ENCODE measurements at regions not wholly inside any gene's neighbourhood (a gene's known extent, or its start where the extent isn't known, plus 50 kb on each side); places are given as distances from the start of the nearest gene placed in this dataset.
"Not testable (repeated sequence)": the region's sequence is repeated elsewhere in the genome, so short reads cannot be mapped to it uniquely, and the experiment has no call there.

DNA sequence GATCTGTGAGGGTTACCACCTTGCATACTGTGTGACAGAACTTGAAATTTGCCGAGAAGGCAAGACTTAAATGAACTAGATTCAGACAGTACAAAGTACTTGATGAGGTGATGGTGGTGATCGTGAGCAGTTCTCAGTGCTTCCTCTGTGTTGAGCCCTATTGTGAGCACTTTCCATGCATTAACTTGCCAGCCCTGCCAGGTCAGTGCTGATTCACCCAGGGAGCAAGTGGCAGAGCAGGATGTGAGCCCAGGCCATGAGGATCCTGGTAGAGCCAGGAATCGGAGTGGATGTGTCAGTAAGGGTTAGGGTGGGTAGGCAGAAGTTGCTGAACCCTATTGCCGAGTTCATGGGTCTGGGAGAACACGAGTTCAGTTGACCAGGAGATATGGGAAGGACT lies 4545.7 kb upstream of the TPTE start:
- not testable (repeated sequence) for DNase-seq (ENCODE audit: low read depth, low spot score)

DNA sequence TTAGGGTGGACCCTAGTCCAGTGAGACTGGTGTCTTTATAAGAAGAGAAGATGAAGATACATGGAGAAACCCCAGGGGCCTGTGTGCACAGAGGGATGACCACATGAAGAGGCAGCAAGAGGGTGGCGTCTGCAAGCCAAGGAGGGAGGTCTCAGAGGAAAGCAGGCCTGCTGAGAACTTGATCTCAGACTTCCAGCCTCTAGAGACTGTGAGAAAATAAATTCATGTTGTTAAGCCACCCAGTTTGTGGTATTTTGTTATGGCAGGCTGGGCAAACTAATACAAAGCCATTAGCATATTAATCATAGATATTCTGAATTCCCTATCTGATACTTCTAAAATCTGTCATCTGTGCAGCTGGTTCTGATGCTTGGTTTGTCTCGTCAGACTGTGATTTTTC lies 4523.8 kb upstream of the TPTE start:
- DNase-seq (ENCODE audit: low read depth, low spot score) = not testable (repeated sequence)

DNA sequence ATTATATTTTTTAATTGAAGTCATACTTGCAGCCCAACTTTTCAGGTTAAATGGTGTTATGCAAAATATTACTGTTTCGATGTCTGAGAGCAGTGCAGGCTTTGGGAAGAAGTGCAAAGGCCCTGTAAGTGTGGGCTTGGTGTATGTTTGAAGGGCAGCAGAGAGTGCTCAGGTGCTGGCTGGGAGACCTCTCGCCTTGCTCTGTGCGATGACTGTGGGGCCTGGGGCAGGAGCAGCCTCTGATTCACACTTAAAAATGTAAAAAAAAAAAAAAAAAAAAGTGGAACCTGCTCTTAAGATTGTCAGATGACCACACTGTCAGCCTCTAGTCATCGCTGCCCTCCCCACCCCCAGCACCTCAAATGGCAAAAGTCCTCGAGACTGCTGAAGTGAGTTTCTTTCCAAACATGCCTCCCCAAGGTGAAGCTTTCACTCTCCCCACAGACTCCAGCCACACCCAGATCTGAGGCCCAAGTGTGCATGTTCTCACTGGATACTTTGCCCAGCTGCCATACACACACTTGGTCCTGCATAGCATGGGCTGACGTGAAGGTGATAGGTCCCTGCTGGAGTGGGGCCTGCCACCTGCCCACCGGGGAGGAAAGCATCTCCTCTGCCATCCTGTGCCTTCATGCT lies 4505.8 kb upstream of the TPTE start:
- DNase-seq (ENCODE audit: low read depth, low spot score) = not testable (repeated sequence)

DNA sequence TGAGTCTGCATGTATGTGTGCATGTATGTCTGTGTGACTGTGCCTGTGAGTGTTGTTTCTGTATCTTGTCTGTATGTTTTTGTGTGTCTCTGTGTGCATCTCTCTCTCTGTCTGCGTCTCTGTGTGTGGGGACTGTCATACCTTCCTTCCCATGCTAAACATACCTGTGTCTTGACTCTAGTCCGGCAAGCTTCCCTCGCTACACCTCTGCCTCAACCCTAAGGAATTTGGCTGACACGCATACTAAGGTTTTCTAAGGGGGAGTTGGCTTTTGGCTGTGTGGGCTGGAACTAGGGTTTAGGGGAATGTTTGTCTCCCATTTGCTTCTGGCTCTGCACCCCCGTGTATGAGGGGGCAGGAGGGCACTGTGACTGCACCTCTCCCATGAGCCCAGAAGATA lies 4500.9 kb upstream of the TPTE start:
- not testable (repeated sequence) for DNase-seq (ENCODE audit: low read depth, low spot score)

DNA sequence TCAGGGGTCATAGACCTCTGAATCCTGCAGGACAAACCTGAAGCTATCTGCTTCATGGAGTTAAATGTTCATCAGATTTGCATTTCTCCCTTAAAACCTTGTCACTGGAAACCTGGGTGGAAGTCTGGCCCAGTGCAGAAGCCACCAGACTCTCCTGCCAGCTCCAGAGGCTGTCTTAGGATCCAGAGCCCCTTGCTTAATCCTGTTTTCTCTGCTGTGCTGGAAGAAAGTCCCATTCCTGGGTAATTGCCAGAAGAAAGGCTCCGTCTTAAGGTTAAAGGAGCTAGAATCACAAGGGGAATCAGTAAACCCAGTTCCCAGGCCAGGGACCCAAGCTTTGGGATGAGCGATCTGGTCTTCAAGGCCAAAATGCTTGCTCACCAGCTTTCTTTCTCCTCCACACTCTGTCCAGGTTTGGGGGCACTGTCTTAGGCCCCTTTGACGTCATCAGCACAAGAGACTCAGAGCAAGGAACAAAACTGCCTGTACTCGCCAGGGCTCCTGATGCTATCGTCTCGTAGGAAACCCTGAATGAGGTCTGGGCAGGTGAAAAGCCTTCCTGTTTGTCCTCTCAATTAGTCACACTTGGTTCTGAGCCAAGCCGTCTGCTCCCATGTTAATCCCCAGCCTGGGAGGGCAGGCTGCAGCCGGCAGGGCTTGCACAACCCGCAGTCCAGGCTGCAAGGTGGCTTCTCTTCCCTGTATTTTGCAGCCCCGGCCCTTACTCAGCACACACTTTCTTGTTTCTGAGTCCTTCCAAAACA lies 4500.2 kb upstream of the TPTE start:
- not testable (repeated sequence) for DNase-seq (ENCODE audit: low read depth, low spot score)

DNA sequence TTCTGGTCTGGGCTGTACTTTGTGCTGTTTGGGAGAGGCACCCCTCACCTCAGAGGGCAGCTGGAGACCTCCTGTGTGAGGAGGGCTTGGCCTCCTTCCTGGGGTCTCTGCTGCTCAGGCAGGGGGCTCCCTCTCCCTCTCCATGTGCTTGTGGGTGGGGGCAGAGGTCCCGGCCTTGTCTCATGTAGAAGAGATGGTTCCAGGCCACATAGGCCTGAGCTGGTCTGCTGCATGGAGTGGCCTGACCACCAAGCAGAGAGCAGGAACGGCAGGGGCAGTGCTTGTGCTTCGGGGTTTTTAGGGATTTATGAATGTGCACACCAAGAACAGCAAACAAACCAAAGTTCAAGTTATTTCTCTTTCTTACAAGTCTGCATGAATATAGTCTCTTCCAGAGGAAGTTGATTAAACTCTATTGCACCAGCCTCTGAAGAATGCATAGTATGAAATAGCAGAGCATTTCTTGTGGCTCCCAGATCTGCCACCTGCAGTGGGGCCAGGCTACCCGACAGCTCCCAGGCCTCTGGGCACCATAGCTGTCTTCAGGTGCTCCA lies 4499.6 kb upstream of the TPTE start:
- not testable (repeated sequence) for DNase-seq (ENCODE audit: low read depth, low spot score)

DNA sequence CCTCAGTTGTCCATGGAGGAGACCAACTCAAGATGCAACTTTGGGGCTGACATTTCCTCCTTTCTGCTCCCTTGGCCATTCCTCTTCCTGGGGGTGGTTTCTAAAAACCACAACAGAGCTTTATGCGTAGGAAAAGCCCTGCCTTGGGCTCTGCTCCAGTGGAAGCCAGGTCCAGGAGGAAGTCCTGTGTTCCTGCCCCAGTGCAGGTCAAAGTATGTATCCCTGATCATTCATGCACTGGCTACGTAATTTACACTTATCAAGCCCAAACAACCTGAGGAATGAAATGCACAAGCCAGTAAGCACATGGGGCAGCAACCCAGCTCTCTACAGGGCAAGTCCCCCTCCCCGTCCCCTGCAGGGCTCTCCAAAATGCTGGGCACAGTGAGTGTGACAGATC lies 4498.1 kb upstream of the TPTE start:
- DNase-seq (ENCODE audit: low read depth, low spot score) = not testable (repeated sequence)

DNA sequence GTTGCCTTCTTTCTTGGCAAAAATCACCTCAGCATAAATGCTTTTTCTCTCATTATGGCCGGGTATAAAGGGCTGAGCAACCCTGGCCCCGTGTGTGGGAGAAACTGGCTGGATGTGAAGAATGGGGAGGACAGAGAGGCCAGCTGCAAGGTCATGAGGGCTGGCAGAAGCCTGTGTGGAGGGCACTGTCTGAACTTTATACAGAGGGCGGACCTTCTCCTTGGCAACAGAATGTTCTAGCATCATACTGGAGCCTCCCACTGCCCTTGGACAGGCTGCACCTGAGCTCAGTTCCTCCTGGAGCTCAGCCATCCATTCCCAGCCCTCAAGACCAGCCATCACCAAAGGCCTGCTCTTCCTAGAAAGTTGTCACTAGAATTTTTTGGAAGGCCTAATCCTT lies 4496.2 kb upstream of the TPTE start:
- DNase-seq (ENCODE audit: low read depth, low spot score) = not testable (repeated sequence)

DNA sequence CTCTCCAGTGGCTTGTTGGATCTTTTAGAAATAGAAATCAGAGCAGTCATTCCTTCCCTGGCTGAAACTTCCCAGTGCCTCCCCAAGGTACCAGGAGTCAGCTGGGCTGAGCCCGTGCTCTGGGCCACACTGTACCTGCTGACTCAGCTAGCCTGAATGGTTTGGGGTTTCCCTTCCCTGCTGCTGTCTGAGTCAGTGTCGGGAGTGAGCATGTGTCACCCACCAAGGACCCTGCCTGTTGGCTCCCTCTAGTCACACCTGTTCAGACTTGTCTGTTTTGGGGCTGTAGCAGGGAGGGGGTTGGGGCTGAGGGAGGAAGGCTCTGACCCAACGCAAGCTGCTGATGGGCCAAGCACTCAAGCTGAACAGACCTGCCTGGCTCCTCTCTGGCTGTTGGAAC lies 4493.9 kb upstream of the TPTE start:
- DNase-seq (ENCODE audit: low read depth, low spot score) = not testable (repeated sequence)

DNA sequence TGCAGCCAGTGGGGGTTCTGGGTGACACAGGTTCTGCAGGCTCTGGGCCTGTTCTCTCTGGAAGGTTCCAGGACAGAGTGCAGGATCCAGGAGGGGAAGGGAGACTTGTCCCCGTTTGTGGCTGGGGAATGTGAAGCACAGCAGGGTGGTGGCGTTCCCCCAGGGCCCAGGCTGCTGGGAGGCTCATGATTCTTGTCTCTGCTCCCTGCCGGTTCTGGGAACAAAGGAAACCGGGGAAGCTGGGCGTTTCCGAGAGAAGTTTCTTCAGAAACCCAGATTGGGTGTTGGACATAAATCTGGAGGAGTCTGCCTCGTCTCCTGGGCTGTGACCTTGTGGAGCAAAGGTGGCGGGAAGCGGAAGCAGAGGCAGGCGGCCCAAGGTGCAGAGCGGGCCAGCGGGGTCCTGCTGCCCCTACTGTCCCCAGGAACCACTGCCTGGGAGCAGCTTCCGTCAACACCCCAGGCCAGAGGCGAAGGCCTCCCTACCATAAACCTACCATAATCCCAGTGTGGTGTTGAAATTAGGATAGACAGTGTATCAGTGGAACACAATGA lies 4487.2 kb upstream of the TPTE start:
- not testable (repeated sequence) for DNase-seq (ENCODE audit: low read depth, low spot score)

DNA sequence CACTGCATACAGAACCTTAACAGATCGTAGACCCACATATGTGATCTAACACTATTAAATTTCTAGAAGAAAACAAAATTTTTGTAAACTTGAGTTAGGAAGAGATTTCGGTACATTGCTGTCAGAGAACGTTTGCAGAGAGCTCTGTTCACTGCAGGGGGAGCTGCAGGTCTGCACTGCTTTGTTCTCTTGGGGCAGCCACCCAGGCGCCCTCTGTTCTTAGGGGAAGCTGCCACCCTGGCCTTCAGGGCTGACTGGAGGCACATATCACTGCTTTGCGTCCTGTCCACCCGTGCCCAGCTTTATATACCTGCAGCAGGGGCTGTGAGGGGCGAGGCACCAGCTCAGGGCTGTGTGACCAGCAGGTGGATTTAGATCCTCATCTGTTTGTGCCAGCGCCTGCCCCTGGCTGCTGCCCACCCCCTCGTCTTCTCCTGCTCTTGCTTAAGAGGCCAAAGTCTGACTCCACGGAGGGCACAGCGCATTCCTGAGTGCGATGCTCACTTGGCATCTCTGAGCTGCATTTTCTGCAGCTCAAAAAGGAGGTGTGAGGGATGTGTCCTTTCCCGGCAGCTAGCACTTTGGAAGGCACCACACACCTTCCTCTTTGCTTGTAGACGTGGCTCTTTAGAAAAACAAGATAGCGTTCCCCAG lies 4486.4 kb upstream of the TPTE start:
- not testable (repeated sequence) for DNase-seq (ENCODE audit: low read depth, low spot score)

DNA sequence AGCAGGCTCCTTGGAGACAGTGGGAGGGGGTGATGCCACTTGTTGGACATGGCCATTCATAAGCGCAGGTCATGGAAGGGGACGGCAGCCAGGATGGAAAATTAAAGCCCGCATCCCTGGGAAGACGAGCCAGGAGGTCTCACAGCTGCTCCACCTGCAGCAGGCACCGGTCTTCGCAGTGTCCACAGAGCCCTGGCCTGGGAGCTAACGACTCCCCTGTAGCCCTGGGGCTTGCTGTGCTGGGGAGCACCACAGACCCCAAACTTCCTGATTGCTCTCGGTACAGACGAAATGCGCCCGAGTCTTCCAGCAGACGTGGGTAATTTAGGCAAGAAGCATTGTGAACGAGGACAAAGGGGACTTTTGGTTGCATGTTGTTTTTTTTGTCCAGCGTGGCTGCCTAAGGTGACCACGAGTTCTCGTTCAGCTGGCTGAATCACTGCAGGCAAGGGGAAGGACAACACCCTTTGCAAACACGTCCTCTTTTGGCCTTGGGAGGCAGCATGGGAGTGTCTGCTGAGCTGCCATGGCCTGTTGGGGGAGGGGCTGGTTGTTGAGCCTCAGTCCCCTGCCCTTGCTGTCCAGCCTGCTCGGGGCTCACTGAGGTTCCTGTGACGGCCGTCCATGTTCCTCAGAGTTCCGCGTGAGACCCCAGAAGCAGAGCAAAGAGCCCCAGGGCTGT lies 4485.8 kb upstream of the TPTE start:
- DNase-seq (ENCODE audit: low read depth, low spot score) = not testable (repeated sequence)

DNA sequence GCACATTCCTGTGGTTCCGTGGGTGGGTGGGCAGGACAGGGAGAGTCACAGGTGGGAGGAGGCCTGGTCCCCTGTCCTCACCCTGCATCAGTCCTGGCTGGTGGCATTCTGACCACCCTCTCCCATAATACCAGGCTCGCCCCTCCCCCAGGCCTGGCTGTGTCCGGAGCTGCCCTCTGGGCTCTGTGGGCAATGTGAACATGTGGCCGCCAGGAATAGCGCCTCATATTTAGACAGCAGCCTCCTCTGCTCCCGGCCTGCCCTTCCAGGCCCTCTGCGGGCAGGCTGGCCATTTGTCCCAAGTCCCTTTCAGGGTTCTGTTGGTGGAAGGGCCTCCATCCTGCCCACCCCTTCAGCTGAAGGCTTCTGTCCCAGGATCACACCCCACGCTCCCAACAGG lies 4482.2 kb upstream of the TPTE start:
- DNase-seq (ENCODE audit: low read depth, low spot score) = not testable (repeated sequence)

DNA sequence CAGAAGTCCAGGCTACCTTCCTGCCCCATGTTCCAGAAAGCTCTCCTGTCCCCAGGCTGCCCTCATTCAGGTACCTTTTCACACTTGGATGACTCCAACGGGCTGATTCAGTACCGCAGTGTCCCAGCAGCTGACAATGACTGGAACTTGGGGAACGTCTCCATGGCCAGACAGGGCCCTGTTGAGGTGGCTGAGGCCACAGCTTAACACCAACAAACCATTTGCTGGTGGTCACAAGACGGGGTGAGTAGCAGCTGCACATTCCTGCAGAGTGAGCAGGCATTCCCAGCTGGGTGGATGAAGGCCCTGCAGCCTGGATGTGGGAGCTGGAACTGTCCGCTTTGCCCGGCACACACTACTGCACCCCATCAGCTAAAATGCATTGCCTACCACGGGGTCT lies 4481.3 kb upstream of the TPTE start:
- not testable (repeated sequence) for DNase-seq (ENCODE audit: low read depth, low spot score)

DNA sequence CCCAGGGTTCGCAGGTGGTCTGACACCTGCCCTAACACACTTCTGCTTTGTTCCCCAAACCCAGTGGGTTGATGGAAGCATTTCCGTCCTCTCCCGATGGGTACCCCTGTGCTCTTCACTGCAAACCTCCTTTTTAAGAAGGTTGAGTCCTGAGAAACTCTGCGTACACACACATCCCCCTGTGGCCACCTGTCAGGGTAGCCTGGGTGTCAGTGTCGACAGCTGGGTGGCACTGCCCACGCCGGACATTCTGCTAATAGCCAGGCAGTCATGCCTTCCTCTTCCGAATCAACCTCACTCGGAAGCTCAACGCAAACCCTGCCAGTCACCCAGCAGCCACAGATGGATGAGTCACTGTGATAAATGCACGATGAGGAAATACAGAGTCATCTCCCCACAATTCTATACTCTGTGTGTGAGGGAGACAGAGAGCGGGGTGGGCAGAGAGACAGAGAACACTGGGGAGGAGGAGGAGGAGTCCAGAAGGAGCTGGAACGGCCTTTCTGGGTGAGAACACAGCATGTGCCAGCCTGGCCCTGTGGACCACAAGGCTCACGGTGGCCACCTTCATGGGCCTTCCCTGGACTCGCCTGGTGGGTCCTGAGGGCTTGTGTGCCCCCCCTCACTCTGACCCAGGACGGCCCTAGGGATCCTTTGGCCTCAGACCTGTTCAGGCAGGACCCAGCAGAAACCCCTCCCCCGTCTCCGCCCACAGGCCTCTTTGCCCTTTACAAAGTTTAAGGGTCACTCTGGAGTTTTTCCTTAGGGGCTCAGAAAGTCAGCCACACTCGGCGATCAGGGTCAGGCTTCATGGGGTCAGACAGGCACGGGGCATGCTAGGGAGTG lies 4477.7 kb upstream of the TPTE start:
- not testable (repeated sequence) for DNase-seq (ENCODE audit: low read depth, low spot score)

DNA sequence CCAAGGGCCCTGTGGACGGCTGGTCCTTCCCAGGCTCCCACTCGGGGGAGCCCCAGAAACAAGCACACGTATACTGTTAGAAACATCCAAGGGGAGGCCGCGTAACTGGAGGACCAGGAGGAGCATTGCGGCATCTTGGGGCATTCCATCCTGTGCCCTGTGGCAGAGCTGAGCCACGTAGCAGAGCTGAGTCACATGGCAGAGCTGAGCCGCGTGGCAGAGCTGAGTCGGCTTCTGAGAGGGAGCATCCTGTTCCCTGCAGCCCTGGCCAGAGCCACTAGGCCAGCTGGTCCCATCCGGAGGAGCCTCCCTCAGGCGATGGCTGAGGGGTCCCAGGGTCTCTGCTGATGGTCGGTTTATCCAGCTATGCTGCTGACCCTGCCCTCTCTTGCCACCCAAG lies 4476.7 kb upstream of the TPTE start:
- not testable (repeated sequence) for DNase-seq (ENCODE audit: low read depth, low spot score)

DNA sequence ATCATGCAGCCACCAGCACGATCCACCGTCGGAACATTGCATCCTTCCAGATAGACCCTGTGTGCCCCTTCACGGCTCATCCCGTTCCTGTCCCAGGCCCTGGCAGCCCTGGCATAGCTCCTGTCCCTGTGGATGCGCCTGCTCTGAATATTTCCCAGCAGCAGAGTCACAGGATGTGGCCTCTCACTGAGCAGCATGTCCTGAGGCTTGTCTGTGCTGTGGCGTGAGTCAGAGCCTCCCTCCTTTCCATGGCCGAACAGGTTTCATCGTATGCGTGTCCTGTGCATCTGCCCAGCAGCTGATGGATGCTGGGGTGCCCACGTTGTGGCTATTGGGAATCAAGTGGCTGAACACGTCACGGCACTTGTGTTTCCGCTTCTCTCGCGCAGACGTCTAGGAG lies 4471.5 kb upstream of the TPTE start:
- not testable (repeated sequence) for DNase-seq (ENCODE audit: low read depth, low spot score)

DNA sequence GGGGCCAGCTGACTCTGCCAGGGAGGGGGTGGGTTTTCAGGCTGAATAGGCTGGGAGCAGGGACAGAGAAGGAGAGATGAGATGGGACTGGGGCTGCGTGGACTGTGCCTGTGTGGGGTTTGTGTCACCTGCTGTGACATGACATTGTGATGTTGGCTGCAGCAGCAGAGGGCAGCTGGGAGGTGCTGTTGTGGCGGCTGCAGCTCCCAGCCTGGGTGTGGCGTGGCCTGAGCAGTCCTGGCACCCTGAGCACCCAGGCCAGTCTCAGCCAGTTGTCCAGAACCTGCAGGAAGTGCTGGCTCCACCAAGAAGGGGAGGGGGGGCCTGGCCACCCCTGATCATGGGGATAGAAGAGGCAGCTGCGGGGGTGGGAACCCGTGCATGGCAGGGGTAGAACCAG lies 4469.3 kb upstream of the TPTE start:
- DNase-seq (ENCODE audit: low read depth, low spot score) = not testable (repeated sequence)

DNA sequence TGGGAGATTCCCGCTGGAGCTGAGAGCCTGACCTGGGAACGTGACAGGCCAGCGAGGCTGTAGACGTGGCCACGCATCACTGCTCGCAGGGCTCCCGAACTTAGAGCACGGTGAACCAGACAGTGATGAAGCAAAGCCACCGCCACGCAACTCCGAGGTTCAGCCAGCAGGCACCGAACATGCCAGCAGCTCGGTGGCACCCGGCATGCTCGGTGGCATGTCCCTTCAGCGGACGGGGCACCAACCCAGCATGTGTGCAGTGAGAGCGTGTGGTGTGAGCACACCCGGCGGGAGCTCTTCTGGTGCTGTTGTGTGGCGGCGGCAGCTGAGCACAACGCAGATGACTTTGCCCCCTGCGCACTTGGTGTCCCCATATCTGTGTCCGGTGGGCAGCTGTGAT lies 4468.2 kb upstream of the TPTE start:
- not testable (repeated sequence) for DNase-seq (ENCODE audit: low read depth, low spot score)

DNA sequence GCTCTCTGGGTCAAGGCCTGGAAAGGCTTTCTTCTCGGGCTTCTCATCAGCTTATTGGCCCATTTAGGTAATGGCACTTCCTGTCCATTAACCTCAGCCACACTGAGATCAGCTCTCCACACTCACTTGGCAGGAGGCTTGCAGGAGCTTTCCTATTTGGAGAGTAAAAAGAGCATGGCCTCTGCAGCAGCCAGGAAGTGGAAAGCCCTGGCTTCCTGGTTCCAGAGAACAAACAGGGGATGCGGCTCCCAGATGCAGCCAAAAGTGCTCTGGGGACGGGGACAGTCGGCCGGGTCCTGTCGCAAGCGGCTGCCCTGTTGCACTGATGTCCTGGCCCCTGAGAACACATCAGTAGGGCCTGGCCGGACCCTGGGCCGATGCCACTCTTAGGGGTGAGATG lies 4462.4 kb upstream of the TPTE start:
- not testable (repeated sequence) for DNase-seq (ENCODE audit: low read depth, low spot score)
